ENCODE measurements at regions not wholly inside any gene's neighbourhood (a gene's known extent, or its start where the extent isn't known, plus 50 kb on each side); places are given as distances from the start of the nearest gene placed in this dataset.

- TF ChIP-seq CTCF (IDR thresholded peaks at IDR 0.05; ENCODE audit: low read depth, low read length), result no peak
- H3K4me3 ChIP-seq (ENCODE audit: low read depth, low read length), result no peak overlapping the region
- DNase-seq (ENCODE audit: low read depth, low spot score), result no peak
- POLR2A ChIA-PET, result no interaction called here
- no peaks in the 10 kb centered on the region for H3K27me3 ChIP-seq (ENCODE audit: control insufficient read depth, insufficient read depth, low read length)
- H3K9me3 ChIP-seq (ENCODE audit: control insufficient read depth, insufficient read depth, low read length), result no peaks in the 10 kb centered on the region
- no peak overlapping the region for H3K27ac ChIP-seq (ENCODE audit: low read depth, low read length)
- CTCF ChIA-PET, result no interaction called here
These were observed 1074.0 kb upstream of the MAP3K7 start for GRCh38 chr6:91660893-91661292.

GRCh38 chr6:91659891-91660290 lies 1073.0 kb upstream of the MAP3K7 start:
- no peak overlapping the region for H3K27ac ChIP-seq (ENCODE audit: low read depth, low read length)
- ChIA-PET POLR2A (no interaction called here), CTCF (no interaction called here)
- H3K4me3 ChIP-seq (ENCODE audit: low read depth, low read length), result no peak overlapping the region
- no peaks in the 10 kb centered on the region for H3K9me3 ChIP-seq (ENCODE audit: control insufficient read depth, insufficient read depth, low read length)
- no peaks in the 10 kb centered on the region for H3K27me3 ChIP-seq (ENCODE audit: control insufficient read depth, insufficient read depth, low read length)
- no peak for TF ChIP-seq CTCF (IDR thresholded peaks at IDR 0.05; ENCODE audit: low read depth, low read length)
- no peak for DNase-seq (ENCODE audit: low read depth, low spot score)

- Histone ChIP-seq H3K27me3 (ENCODE audit: control insufficient read depth, insufficient read depth, low read length) (no peaks in the 10 kb centered on the region), H3K4me3 (ENCODE audit: low read depth, low read length) (no peak overlapping the region), H3K27ac (ENCODE audit: low read depth, low read length) (no peak overlapping the region), H3K9me3 (ENCODE audit: control insufficient read depth, insufficient read depth, low read length) (no peaks in the 10 kb centered on the region)
- ChIA-PET CTCF (no interaction called here), POLR2A (no interaction called here)
- no peak for DNase-seq (ENCODE audit: low read depth, low spot score)
- TF ChIP-seq CTCF (IDR thresholded peaks at IDR 0.05; ENCODE audit: low read depth, low read length), result no peak
These were observed 1067.9 kb upstream of the MAP3K7 start for GRCh38 chr6:91654793-91655192.

- Histone ChIP-seq H3K9me3 (ENCODE audit: control insufficient read depth, insufficient read depth, low read length) (no peaks in the 10 kb centered on the region), H3K27me3 (ENCODE audit: control insufficient read depth, insufficient read depth, low read length) (no peaks in the 10 kb centered on the region), H3K4me3 (ENCODE audit: low read depth, low read length) (no peak overlapping the region), H3K27ac (ENCODE audit: low read depth, low read length) (no peak overlapping the region)
- ChIA-PET CTCF (no interaction called here), POLR2A (no interaction called here)
- DNase-seq (ENCODE audit: low read depth, low spot score), result no peak
- TF ChIP-seq CTCF (IDR thresholded peaks at IDR 0.05; ENCODE audit: low read depth, low read length), result no peak
These were observed 1067.5 kb upstream of the MAP3K7 start for GRCh38 chr6:91654357-91654756.

- no peak for DNase-seq (ENCODE audit: low read depth, low spot score)
- no peaks in the 10 kb centered on the region for H3K9me3 ChIP-seq (ENCODE audit: control insufficient read depth, insufficient read depth, low read length)
- no peak overlapping the region for H3K4me3 ChIP-seq (ENCODE audit: low read depth, low read length)
- H3K27ac ChIP-seq (ENCODE audit: low read depth, low read length), result no peak overlapping the region
- no peaks in the 10 kb centered on the region for H3K27me3 ChIP-seq (ENCODE audit: control insufficient read depth, insufficient read depth, low read length)
- ChIA-PET POLR2A (no interaction called here), CTCF (no interaction called here)
- no peak for TF ChIP-seq CTCF (IDR thresholded peaks at IDR 0.05; ENCODE audit: low read depth, low read length)
These were observed 1067.0 kb upstream of the MAP3K7 start for GRCh38 chr6:91653895-91654294.

Measured in AG04450 (cell line).